HG02678 (cell line): ENCODE measurements at regions not wholly inside any gene's neighbourhood (a gene's known extent, or its start where the extent isn't known, plus 50 kb on each side); places are given as distances from the start of the nearest gene placed in this dataset.
"Not testable (repeated sequence)": the region's sequence is repeated elsewhere in the genome, so short reads cannot be mapped to it uniquely, and the experiment has no call there.

ENCODE experiments used
- ATAC-seq: cut with Tn5 transposase; IDR thresholded peaks from one replicate; pipeline ENCODE4 v1.9.1; 2021; ENCODE audit warnings: mild to moderate bottlenecking, moderate library complexity; ENCODE audit not compliant: unreplicated experiment

DNA sequence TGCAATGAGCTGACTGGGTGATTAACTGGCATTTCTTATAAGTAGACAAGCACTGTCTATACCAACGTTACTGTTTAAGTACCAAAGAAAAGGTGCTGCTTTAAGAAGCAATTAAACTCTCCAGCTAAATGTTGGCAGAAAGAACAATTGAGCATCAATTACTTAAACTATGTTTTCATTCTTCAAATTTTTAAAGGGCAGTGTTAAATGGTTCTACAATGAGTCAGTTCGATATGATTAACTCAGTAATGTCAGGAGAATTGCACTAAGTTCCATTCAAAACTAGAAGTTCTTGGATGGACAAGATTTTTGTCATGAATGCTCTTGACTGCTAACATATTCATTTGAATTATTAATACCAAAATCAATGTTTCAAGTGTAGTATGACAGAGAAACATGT lies 593.7 kb downstream of the DNAH5 start:
- no peak for ATAC-seq

GRCh38 chr5:13348568-13348967 lies 595.9 kb downstream of the DNAH5 start:
- ATAC-seq, result no peak

DNA sequence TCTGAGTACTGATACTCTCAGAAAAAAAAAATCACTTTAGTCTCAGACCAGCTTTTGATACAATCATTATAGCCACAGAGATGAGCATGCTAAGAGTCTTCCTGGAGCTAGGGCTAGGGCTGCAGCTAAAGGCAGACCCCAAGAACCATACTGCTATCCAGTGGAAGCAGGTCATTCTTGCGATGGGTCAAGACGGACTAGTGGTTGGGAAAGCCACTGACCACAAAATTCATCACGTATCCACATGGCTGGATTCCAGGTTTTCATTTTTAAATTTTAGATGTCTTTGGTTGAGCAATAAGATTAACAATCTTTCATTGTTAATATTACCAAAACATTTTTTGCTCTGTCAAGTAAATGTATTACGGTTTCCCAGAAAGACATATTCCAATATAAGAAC lies 598.1 kb downstream of the DNAH5 start:
- no peak for ATAC-seq

- ATAC-seq, result no peak
Measured at GRCh38 chr5:13339093-13339492, 605.4 kb downstream of the DNAH5 start.

DNA sequence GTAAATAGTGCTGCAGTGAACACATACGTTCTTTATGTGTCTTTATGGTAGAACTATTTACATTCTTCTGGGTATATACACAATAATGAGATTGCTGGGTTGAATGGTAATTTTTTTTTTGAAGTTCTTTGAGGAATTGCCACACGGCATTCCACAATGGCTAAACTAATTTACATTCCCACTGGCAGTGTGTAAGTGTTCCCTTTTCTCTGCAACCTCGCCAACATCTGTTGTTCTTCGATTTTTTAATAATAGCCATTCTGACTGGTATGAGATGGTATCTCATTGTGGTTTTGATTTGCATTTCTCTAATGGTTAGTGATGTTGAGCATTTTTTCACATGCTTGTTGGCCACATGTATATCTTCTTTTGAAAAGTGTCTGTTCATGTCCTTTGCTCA lies 609.5 kb downstream of the DNAH5 start:
- ATAC-seq, result not testable (repeated sequence)

GRCh38 chr5:13331585-13331984 lies 612.9 kb downstream of the DNAH5 start:
- ATAC-seq, result no peak

DNA sequence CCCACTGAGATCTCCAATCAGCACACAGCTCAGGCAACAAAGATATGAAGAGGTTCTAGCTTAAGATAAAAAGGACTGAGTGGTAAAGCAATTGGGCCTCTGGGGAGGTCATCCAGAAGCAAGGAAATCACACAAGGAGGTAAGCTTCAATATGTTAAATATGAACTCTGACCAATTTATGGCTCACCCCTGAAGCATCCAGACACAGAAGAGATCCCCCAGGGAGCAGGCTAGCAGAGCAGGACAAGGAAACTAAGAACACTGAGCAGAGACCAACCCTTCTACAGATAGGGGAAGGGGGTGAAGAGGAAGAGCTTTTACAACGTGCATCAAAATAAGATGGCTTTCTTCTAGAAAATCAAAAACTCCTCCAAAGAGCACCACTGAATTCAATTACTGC lies 616.2 kb downstream of the DNAH5 start:
- no peak for ATAC-seq

DNA sequence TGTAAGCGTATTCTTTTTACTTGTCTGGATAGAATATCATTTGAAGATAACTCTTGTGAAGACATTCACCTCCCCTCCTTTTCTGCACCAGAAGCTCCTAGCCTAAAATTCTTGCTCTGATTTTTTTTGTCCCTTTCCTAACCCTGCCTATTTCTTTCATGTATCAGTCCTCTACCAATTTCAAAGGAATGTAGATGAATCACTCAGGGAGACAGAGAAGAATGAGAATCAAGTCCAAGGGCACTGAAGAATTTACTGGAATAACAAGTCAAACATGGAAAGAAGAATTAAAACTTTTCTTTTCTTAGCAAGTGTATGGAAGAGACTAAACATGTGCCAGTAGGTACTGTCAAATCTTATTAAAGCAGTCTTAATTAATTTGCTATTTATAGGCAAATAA lies 618.7 kb downstream of the DNAH5 start:
- no peak for ATAC-seq

DNA sequence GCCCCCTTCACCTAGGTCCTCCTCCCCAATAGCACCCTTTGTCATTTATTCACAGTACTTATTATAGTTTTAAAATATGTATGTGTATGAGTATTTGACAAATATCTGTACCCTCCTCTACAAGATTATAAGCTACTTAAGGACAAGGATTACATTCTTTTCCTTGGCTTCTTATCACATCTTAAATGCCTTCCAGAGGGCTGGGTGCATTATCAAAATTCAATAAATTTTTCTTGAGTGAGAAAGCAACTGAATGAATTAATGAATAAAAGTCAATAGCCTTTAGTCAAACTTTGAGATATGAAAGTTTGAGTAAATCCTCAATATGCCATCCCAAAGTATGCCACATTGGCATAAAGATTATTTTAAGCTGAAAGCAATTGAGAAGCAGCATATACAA lies 621.7 kb downstream of the DNAH5 start:
- no peak for ATAC-seq

DNA sequence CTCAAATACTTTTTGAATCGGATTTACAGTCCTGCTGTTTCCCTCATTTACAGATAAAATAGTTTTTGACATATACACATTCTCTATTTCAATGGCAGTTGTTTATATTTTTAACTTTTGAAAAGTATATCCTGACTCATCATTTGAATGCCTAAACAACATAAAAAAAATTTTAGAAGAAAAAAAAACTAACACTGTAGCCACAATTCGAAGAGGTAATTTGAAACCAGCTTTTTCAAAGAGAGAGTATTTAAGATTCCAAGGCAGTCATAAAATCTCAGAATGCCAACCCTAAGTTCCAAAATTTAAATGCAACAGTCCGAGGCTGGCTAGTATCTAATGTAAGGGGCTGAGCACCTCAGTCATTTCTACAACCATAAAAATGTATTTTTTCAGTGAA lies 626.8 kb downstream of the DNAH5 start:
- ATAC-seq, result no peak

DNA sequence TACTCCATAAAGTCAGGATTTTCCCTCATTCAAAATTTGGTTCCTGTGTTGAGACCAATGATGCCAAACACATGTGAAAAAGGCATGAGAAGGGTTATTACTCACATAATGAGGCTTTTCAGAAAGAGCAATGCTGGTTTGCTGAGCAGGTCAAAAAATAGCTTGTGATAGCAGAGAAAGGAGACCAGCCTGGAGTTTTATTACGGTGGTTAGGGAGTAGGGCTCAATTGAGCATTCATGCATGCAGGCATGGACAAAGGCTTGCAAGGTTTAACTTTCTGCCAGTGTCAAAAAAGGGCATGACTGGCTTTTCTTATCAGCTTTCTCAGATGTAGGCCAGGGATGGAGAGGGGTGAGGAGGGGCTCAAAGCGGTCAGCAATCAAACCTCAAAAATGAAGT lies 628.3 kb downstream of the DNAH5 start:
- ATAC-seq, result no peak

DNA sequence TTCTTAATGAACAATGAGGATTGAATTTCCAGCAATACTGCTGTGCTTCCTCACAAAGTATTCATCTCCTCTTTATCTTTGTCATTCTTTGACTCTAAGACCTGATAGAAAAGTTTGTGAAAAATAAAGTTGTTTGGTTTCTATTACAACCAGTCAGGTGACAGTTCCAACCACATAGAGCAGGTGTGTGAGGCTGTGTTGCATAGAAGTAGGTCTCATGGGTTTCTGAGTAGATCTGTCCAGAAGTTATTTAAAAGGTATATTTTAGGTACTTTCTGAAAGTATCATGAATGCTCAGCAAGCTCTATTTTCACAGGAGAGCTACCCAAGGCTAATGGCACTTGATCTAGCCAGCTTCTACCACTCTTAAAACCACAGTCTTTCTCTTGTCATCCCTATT lies 637.0 kb downstream of the DNAH5 start:
- no peak for ATAC-seq

- ATAC-seq, result no peak
Measured at GRCh38 chr5:13303445-13303844, 641.0 kb downstream of the DNAH5 start.

GRCh38 chr5:13278811-13279210 lies 665.7 kb downstream of the DNAH5 start:
- ATAC-seq, result no peak

DNA sequence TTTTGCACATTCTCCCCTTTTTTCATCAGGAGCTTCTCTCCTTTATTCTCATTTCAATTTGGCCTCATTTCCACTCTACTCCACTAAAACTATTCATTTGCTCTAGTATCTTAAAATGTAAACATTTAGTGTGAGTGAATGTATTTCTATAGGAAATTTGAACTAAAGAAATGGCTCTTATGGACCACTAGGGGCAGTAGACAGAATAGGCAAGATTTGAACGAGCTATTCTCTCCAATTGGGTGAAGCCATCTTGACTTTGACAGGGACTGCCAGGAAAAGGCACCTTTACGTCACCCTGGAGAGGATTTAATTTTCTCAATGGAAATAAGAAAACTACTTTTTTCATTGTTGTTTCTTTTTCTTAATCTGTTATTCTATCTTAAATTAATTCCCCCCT lies 666.3 kb downstream of the DNAH5 start:
- ATAC-seq, result no peak

DNA sequence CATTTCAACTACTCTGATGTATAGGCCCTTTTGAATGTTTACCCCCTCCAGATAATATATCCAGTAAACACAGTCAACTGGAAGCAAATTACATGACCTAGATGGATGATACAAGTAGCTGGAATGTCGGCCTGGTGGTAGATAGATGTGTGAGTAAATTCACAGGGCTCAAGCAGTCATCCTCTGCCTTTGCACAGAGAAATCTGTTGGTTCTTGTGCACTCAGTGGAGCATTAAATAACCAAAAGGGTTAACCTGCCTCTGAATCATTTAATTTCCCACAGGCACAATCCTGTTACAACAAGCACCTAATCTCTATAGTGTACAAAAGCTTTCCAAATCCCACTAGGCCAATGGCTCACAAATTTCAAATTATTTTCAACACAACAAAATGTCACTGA lies 668.3 kb downstream of the DNAH5 start:
- ATAC-seq, result no peak

- no peak for ATAC-seq
Measured at GRCh38 chr5:13263701-13264100, 680.8 kb downstream of the DNAH5 start.

DNA sequence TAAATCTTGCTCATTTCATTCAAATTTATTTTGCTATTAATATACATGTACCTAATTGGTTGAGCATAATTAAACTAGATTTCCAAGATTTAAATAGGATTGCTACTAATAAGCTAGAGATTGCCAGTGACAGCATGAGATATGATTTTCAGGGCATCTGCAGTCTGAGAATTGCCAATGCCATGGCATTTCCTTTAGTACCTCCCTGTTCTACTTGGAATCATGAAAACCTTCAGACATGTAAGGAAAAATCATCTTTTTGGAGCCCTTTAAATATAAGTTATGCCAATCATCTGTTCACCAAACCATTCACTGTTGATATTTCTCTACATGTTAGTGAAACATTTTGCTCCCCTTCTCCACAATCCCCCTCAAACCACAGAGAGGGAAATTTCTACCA lies 691.4 kb downstream of the DNAH5 start:
- no peak for ATAC-seq

DNA sequence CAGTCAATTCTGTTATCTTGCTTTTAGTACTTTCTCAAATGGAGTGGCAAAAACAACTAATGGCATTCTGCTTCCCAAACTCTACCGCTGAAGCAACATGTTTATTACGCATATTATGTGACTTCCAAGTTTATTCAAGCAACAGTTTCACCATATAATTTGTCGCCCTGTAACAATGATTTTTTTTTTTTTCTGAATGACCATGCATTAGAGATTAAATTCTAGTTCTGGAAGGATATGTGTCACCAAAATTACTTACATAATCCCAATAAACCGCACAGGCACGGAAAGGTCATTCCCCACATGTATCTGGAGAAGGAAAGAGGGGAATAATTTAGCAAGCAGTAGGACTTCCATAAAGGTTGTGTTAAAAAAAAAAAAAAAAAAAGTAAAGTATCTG lies 691.8 kb downstream of the DNAH5 start:
- no peak for ATAC-seq

- ATAC-seq, result no peak
Measured at GRCh38 chr5:13251623-13252376, 692.7 kb downstream of the DNAH5 start.

GRCh38 chr5:13250464-13251291 lies 693.8 kb downstream of the DNAH5 start:
- ATAC-seq, result peak; percentile 74

GRCh38 chr5:13249854-13250253 lies 694.6 kb downstream of the DNAH5 start:
- ATAC-seq, result no peak
